ENCODE measurements at regions not wholly inside any gene's neighbourhood (a gene's known extent, or its start where the extent isn't known, plus 50 kb on each side); places are given as distances from the start of the nearest gene placed in this dataset.

DNA sequence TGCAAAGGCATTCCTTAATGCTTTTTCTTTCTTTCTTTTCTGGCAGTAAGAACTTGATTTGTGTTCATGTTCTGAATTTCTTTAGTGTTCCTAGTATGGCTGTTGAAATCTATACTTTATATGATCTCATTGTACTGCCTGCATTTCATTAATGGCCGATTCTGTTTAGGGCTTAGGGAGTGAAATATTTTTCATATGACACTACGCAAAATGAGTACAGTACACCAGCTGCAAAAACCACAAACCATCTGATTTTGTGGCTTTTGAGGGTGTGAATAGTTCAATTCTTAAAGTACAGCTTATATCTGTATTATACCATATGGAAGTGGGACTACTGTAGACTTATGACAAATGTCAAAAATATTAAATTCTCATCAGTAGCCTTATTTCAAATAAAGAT lies 69.1 kb upstream of the FOXP2 start (continued):
- TF ChIP-seq, protein P1, sequence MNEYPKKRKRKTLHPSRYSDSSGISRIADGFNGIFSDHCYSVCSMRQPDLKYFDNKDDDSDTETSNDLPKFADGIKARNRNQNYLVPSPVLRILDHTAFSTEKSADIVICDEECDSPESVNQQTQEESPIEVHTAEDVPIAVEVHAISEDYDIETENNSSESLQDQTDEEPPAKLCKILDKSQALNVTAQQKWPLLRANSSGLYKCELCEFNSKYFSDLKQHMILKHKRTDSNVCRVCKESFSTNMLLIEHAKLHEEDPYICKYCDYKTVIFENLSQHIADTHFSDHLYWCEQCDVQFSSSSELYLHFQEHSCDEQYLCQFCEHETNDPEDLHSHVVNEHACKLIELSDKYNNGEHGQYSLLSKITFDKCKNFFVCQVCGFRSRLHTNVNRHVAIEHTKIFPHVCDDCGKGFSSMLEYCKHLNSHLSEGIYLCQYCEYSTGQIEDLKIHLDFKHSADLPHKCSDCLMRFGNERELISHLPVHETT (CRISPR knock-in tag; conservative IDR thresholded peaks at IDR 0.05), result no peak
- TF ChIP-seq, protein P2, sequence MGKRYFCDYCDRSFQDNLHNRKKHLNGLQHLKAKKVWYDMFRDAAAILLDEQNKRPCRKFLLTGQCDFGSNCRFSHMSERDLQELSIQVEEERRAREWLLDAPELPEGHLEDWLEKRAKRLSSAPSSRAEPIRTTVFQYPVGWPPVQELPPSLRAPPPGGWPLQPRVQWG (CRISPR knock-in tag; IDR thresholded peaks at IDR 0.05; ENCODE audit: borderline replicate concordance, low read depth), result no peak
- no peak for TF ChIP-seq NR2F2 (IDR thresholded peaks at IDR 0.05; ENCODE audit: borderline replicate concordance, low read depth)
- TF ChIP-seq FOXM1 (CRISPR knock-in tag; IDR thresholded peaks at IDR 0.05), result no peak
- no peak for TF ChIP-seq HMGXB3 (CRISPR knock-in tag; IDR thresholded peaks at IDR 0.05; ENCODE audit: borderline replicate concordance)
- no peak for TF ChIP-seq ZC3H4 (CRISPR knock-in tag; IDR thresholded peaks at IDR 0.05; ENCODE audit: borderline replicate concordance)
- no peak for TF ChIP-seq ZFP36L1 (CRISPR knock-in tag; IDR thresholded peaks at IDR 0.05)
